NB4 (cell line): ENCODE measurements at regions not wholly inside any gene's neighbourhood (a gene's known extent, or its start where the extent isn't known, plus 50 kb on each side); places are given as distances from the start of the nearest gene placed in this dataset.

ENCODE experiments used
- DNase-seq: peaks from one replicate; pipeline ENCODE4 v3.0.0; 2010; ENCODE audit warnings: low read depth
- H3K4me3 ChIP-seq: one replicate; pipeline ENCODE4 v1.5.1; 2011; ENCODE audit warnings: mild to moderate bottlenecking, low read depth, low read length, moderate library complexity
- MYC ChIP-seq: IDR thresholded peaks from 2 replicates; pipeline ENCODE4 v1.6.1; 2011; ENCODE audit warnings: low read depth, low read length
- POLR2A ChIP-seq: IDR thresholded peaks from 2 replicates; pipeline ENCODE4 v1.6.1; 2011; ENCODE audit warnings: mild to moderate bottlenecking; ENCODE audit not compliant: insufficient read length; ENCODE audit errors: extremely low read depth
- TF ChIP-seq, protein P1 (sequence below): IDR thresholded peaks from 2 replicates; pipeline ENCODE4 v1.6.1; 2011; ENCODE audit warnings: low read depth, low read length
- TF ChIP-seq, protein P2 (sequence below): IDR thresholded peaks from one replicate; pipeline ENCODE4 v1.5.1; 2012; ENCODE audit warnings: low read depth, low read length

DNA sequence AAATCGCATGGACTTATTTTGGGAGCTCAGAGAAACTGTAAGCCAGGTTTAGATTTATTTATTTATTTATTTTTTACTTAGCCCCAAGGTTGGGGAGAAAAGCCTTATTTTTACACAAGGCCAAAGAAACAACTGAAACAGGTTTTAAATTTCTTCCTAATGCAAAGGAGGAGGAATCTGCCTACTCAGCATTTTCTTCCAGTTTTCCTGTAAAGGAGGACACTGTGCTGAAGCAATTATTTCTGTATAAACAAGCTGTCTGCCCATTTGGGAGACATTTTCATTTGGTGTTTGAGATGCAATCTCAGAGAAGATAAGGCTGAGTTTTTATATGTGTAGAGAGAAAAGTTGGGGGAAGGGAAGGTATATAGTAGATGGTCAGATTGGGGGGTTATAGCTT, 125.0 kb downstream of the ETAA1 start:
- no peak overlapping the region for H3K4me3 ChIP-seq
- TF ChIP-seq, protein P1, sequence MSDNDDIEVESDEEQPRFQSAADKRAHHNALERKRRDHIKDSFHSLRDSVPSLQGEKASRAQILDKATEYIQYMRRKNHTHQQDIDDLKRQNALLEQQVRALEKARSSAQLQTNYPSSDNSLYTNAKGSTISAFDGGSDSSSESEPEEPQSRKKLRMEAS: no peak
- TF ChIP-seq POLR2A (no peak), MYC (no peak)
- TF ChIP-seq, protein P2, sequence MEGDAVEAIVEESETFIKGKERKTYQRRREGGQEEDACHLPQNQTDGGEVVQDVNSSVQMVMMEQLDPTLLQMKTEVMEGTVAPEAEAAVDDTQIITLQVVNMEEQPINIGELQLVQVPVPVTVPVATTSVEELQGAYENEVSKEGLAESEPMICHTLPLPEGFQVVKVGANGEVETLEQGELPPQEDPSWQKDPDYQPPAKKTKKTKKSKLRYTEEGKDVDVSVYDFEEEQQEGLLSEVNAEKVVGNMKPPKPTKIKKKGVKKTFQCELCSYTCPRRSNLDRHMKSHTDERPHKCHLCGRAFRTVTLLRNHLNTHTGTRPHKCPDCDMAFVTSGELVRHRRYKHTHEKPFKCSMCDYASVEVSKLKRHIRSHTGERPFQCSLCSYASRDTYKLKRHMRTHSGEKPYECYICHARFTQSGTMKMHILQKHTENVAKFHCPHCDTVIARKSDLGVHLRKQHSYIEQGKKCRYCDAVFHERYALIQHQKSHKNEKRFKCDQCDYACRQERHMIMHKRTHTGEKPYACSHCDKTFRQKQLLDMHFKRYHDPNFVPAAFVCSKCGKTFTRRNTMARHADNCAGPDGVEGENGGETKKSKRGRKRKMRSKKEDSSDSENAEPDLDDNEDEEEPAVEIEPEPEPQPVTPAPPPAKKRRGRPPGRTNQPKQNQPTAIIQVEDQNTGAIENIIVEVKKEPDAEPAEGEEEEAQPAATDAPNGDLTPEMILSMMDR: no peak

DNA sequence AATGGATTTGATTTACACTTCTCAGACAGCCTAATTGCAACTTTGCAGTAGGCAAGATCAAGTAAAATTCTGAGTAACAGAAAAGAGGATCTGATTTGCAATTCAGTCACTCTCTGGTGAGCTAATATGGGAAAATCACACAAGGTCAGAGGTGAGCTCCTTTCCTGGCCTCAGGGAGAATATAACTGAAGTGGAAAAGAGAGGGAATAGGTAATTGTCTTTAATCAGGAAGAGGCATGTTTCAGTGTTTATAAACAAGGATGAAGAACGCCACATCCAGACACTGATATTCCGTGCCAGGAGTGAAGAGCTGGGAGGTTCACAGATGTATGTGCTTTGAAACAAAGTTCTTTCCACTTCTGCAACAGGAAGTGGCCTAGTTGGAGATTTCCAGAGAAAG, 127.1 kb downstream of the ETAA1 start:
- TF ChIP-seq, protein P2: no peak
- no peak for DNase-seq
- H3K4me3 ChIP-seq: no peak overlapping the region

More for the DNA sequence above, 125.0 kb downstream of the ETAA1 start:
- no peak for DNase-seq

DNA sequence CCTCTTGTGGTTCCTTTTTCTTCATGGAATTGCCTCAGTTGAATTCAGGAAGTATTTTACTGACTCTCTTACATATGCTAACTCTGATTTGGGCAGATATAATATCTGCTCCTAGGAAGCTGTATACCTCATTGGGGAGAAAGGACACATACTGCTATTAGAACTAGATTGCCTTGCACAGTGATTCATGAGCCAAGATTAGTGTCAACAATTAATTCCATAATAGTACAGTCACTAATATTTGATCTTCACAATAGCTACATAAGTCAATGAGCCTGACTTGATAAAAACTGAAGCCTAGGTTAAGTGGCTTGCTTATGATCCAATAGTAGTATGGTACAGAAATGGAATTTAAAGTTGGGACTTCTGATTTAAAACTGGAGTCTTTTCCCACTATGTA, 127.6 kb downstream of the ETAA1 start:
- DNase-seq: no peak
- TF ChIP-seq, protein P2: no peak
- no peak for TF ChIP-seq POLR2A
- no peak overlapping the region for H3K4me3 ChIP-seq

DNA sequence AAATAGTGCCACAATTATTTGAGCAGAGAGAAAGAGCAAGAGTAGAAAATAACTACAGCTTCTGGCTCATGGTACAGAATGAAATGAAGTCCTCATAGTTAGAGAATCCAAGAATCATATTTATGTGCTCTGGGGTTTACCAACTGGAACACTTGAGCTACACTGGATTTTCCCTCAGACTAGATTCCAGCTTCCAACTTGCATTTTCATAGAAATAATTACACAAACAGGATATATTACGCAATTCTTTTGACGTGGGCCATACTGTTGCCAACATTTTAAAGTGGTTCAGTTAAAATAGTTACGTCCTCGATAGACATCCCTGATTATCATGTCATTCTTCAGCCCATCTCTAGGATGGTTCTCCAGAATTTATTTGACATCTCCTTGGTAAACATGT, 129.2 kb downstream of the ETAA1 start:
- DNase-seq: peak; percentile 4
- TF ChIP-seq MYC (no peak), POLR2A (no peak)
- TF ChIP-seq, protein P2: no peak
- TF ChIP-seq, protein P1: no peak
- no peak overlapping the region for H3K4me3 ChIP-seq

DNA sequence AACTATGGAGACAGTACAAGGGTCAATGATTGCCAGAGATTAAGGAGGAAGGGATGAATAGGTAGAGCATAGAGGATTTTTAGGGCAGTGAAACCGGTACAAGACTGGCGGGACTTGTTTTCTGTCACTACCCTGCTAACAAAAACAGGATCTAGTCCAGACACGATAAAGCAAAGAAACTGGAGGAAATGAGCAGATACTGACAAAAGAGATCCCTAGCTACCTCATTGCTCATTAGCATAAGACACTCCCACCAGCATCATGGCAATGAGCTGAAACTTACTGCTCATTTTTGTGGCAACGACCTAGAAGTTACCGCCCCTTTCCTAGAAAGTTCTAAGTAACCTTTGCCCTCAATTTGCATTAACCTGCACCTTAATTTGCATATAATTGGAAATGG, 131.2 kb downstream of the ETAA1 start:
- TF ChIP-seq, protein P2: no peak
- TF ChIP-seq MYC (no peak), POLR2A (no peak)
- TF ChIP-seq, protein P1: no peak
- DNase-seq: no peak

DNA sequence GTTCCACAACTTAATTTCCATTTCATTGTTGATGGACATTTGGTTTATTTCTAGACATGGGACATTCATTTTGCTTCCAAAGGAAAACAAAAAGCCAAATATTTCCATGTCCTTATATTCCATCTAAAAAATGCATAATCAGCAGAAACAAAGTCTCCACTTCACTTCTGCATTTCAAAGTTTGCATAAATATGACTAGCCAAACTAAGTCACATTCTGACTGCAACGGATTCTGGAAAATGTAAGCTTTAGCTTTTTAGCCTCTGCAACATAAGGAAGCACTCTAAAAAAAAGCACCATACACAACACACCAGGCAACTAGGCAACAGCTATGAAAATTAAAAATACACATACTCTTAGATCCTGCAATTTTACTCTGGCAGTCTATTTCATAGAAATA, 135.3 kb downstream of the ETAA1 start:
- DNase-seq: no peak
- no peak overlapping the region for H3K4me3 ChIP-seq
- TF ChIP-seq, protein P2: no peak
- no peak for TF ChIP-seq MYC
- TF ChIP-seq, protein P1: no peak
- TF ChIP-seq POLR2A: no peak

More for the DNA sequence above, 131.2 kb downstream of the ETAA1 start:
- no peak overlapping the region for H3K4me3 ChIP-seq
